Inflammatory macrophage treated with lipopolysaccharide for 4 hours (primary cell): ENCODE measurements at regions not wholly inside any gene's neighbourhood (a gene's known extent, or its start where the extent isn't known, plus 50 kb on each side); places are given as distances from the start of the nearest gene placed in this dataset.
"Not testable (repeated sequence)": the region's sequence is repeated elsewhere in the genome, so short reads cannot be mapped to it uniquely, and the experiment has no call there.

ENCODE experiments used
- DNase-seq: peaks from one replicate; pipeline ENCODE4 v3.0.0-alpha.2; 2020

GRCh38 chr2:75871762-75872614, 161.3 kb upstream of the GCFC2 start:
- not testable (repeated sequence) for DNase-seq

- no peak for DNase-seq
Observed at GRCh38 chr2:75870651-75871137, 160.0 kb upstream of the GCFC2 start.

DNA sequence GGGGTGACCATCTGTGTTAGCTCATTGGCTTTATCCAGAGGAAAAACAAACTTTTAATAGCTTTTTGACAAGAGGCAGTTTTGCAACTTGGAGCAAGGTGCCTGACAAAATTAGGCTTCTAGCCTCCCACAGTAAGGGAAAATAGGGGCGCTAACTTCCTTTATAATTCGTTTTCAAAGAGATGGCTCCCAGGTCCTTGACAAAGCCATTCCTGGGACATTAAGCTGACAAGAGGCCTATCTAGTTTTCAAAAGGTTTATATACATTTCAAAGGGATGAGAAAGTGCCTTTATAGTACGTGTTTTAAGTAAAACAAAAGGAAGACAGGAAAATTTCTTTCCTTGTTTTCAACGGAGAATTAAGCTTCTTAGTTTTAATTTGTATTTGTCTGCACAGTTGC, 159.4 kb upstream of the GCFC2 start:
- DNase-seq: no peak

GRCh38 chr2:75865702-75866101, 155.0 kb upstream of the GCFC2 start:
- no peak for DNase-seq

DNA sequence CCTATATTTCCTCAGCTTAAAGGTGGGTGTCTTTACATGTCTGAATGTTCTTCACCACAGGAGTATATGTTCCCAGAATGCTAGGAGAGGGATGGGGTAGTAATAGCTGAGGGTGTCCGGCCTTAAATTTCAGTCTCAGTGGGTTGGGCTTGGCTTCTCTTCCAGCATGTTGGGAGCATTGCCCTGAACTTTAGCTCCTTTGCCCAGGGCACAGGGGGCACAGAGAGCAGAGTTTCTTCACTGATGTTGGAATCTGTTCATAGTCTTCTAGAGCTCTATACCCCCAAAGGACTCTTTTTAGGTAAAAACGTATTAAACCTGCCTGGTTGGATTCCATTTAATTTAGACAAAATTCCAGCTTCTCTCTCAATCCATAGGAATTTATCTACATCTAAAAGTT, 154.4 kb upstream of the GCFC2 start:
- no peak for DNase-seq

DNA sequence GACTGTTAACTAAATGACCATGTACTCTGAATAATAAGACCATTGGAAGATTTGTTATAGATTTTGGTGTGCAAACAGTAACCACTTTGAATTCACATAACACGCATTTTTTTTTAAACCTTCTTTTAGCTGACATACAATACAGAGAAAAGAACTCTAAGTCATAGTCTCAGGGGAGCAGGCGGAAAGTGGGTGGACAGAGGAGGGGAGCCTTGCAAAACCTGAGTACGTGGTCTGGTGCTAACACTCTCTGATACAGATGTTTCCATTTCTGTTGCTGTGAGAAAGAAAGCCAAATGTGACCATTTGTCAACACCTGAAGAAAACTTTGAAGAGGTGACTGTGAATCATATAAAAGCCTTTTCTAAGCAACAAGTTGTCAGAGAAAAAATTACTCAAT, 151.8 kb upstream of the GCFC2 start:
- DNase-seq: no peak

DNA sequence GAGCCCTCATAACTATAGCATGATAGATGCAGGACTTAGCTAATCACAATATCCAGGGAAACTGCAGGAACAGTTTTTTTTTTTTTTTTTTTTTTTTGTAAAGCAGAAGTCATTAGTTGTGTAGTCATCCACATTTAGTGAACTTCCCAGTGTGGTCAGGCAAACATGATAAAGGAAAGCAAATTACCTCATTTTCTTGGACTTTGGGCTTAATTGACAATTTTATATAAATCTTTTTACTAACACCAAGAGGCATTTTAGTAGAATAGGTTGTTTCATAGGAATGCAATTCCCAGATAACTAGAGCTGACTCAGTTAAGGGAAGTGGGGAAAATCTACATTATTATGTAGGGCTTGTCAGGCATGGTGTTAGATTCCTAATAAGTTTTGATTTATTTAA, 142.7 kb upstream of the GCFC2 start:
- DNase-seq: no peak

DNA sequence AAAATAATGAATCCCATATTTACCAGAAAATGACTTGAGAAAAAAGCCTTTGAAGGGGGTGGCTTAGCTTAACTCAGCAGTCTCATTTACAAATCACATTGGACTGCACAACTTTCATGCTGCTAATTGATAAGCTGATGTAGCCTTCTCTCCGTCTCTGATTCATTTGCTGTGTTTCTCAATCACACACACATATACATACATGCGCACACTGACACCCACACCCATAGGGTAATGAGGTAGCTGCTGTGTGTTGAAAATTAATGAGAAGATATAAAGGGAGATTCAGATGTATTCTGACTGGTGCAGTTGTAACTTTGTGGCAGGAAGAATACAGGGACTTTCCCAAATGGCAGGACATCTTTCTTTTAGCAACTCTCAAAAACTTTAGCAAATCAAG, 141.9 kb upstream of the GCFC2 start:
- no peak for DNase-seq

GRCh38 chr2:75846683-75847190, 136.0 kb upstream of the GCFC2 start:
- DNase-seq: no peak

- DNase-seq: no peak
Observed at GRCh38 chr2:75844651-75845050, 133.9 kb upstream of the GCFC2 start.

GRCh38 chr2:75834588-75834987, 123.9 kb upstream of the GCFC2 start:
- DNase-seq: not testable (repeated sequence)

DNA sequence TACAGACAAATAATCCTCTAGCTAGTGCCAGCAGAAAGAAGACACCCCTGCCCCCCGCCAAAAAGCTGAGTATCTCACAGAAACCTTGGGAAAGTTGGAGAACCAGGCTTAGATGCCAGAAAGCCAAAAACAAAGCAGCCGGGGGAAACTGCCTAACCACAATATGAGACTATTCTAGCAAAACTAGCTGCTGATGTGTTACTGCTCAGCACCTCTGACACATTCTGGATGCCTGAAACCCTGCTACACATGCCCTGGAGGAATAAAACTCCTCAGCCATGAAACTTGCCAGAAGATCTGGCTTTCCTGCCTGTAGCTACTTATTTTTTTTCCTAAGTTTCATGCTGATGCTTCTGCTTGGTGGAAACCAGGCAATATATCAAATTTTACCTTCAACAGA, 122.7 kb upstream of the GCFC2 start:
- DNase-seq: no peak

- no peak for DNase-seq
Observed at GRCh38 chr2:75828826-75829225, 118.1 kb upstream of the GCFC2 start.

- DNase-seq: not testable (repeated sequence)
Observed at GRCh38 chr2:75823515-75823914, 112.8 kb upstream of the GCFC2 start.

- DNase-seq: no peak
Observed at GRCh38 chr2:75822336-75822735, 111.6 kb upstream of the GCFC2 start.

- no peak for DNase-seq
Observed at GRCh38 chr2:75820693-75821092, 110.0 kb upstream of the GCFC2 start.

DNA sequence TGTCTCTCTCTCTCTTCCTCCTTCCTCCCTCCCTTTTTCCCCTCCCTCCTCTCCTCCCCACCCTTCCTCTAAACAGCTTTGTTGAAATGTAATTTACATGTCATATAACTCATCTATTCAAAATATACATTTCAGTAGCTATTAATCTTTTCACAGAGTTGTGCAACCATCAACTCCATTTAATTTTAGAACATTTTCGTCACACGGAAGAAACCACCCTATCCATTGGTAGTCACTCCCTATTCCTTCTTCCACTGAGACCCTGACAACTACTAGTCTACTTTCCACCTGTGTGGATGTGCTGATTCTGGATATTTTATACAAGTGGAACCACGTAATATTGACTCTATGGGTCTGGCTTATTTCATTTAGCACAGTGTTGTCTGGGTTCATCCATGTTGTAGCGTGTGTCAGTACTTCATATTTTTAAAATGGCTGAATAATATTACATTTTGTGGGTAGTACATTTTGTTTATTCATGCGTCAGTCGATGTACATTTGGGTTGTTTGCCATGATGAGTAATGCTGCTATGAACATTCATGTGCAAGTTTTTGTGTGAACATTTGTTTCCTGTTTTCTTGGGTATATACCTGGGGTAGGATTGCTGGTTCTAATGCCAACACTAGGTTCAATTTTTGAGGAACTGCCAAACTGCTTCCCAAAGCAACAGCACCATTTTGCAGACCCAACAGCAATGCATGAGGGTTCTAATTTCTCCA, 100.1 kb upstream of the GCFC2 start:
- DNase-seq: no peak

- DNase-seq: no peak
Observed at GRCh38 chr2:75808793-75809535, 98.2 kb upstream of the GCFC2 start.

- no peak for DNase-seq
Observed at GRCh38 chr2:75807992-75808391, 97.3 kb upstream of the GCFC2 start.

- no peak for DNase-seq
Observed at GRCh38 chr2:75801234-75801982, 90.7 kb upstream of the GCFC2 start.

- no peak for DNase-seq
Observed at GRCh38 chr2:75800456-75800855, 89.7 kb upstream of the GCFC2 start.

DNA sequence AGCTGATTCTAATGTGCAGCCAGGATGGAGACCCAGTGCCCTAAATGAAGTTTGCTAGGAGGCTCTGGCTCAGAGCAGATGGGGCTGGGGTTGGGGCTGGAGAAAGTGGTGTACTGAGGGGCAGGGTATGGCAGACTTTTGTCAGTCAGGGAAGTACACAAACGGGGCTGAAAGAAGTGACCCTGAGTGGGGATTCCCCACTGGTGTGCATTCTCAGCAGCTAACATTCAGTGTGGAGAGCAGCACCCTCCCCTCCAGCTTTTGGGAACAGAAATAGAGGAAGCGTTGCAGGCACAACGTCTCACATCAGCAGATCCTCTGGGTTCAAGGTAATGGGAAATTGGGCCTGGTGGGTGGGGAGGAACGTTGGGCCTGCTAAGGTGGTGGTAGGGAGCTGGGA, 89.1 kb upstream of the GCFC2 start:
- no peak for DNase-seq

DNA sequence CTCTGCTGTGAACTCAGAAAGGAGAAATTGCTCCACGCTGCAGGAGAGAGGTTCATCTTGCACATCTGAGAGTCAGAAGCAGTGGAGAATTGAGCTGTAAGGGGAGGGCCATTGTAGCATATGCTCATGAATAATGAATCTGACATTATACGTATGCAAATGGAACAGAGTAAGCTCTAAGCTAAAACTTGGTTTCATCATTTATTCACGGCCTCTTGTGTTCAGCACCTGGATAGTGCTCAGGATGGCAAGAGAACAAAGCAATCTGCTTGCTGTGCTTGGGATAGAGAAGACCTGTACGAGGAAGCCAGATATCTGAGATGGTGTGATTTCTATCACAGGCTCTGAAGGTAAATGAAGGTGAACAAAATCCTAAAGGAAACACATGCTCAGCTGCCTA, 87.9 kb upstream of the GCFC2 start:
- DNase-seq: no peak
